Stimulated activated CD4-positive, alpha-beta T cell treated with anti-CD3 and anti-CD28 coated beads, Interleukin-4, amount 100 ng/mL, for 24 hours (primary cell): ENCODE measurements at regions not wholly inside any gene's neighbourhood (a gene's known extent, or its start where the extent isn't known, plus 50 kb on each side); places are given as distances from the start of the nearest gene placed in this dataset.
A peak's percentile ranks its signal among the peaks of the same experiment; 100 is the strongest.

ENCODE experiments used
- DNase-seq: peaks from one replicate; pipeline ENCODE4 v3.0.0-alpha.2; 2020

DNA sequence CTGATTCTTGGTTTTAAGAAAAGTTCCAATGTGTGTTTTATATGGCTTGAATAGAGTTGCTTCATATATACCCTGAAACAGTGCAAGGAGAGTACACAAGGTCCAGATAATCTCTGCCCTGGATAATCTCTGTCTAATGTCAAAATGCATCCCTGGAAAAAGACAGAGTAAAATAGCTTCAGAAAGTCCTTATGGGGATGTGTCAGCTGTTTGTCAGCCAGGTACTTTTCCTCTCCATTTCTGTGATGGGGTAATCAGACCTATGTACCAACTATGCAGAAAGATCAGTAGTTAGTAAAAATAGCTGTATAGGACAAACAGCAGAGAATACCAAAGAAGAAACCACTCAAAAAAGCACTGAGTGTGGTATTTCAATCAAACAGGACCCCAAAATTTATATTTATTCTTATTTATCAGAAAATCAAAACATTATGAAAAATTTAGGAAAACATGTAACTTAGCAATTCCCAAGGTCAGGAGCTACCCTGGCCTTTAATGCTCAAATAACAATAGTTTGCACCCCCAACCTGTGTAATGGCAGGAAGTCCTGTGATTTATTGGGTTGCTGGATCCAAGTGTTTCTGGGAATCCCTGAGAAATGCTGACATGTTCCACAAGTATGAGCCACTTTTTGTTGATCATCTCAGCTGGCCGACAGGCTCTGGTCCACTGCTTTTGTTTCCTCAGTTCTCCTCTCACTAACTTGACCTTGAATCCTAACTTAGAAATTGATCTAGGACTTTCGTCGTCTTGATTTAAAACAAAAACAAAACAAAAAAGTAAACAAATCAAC, 69.6 kb downstream of the MDH1 start:
- DNase-seq, result no peak

DNA sequence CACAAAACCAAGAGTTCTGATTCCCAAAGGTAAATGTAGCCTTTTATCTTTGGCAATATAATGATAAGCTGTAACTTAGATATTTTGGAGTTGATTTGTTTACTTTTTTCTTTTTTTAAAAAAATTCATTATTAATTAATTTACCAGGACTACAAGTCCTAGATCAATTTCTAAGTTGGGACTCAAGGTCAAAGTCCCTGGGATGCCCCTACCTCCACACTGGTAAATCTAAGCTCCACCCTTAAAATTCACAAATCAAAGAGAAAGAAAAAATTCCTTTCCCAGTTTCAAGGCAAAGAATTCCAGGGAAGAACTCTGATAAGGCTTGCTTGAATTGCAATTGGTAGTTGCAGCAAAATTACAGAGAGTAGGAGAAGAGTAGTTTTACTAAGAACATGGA, 71.3 kb downstream of the MDH1 start:
- no peak for DNase-seq

DNA sequence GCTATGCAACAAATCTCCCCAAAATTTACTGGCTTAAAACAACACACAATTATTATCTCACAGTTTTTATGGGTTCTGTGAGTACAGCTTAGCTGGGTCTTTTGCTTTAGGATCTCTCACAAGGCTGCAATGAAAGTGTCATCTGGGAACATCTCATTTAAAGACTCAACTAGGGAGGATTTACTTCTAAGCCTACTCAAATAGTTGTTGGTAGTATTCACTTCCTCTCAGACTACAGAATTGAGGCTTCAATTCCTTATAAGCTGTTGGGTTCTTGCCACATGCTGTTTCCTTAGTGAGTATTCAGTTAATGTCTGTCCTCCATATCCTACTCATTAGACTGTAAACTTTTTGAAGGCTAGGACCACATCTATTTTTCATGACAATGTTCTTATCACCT, 72.3 kb downstream of the MDH1 start:
- no peak for DNase-seq

- DNase-seq, result no peak
Observed at GRCh38 chr2:63662028-63662804, 73.5 kb downstream of the MDH1 start.

GRCh38 chr2:63663013-63663864, 74.5 kb downstream of the MDH1 start:
- no peak for DNase-seq

- no peak for DNase-seq
Observed at GRCh38 chr2:63665091-63665490, 76.3 kb downstream of the MDH1 start.

DNA sequence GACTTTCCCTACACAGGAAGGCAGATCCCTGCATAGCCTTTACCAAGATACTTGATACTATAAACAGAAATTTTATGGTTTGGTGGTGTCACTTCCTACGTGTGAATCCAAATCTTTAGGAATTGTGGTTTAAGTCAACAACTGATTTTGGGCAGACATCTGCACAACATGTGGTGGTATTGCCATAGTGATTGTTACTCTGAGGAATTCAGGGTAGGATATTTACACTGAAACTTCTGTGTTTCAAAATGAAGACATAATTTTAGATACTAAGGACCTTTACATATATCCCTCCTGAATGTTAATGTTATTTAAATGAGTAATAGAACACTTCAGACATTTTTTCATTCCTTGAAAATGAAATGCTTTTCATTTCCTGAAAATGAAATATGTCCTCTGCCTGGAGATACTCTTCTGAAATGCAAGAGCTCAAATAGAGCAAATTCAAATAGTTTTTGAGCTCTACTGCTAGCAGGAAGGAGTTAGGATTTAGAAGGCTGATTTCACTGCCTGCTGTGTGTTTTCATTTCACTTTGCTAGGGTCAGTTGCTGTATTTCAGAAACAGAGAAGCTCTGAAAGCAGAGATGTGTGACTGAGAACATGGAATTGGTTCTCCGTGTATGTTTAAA, 77.2 kb downstream of the MDH1 start:
- no peak for DNase-seq

- no peak for DNase-seq
Observed at GRCh38 chr2:63667132-63667700, 78.5 kb downstream of the MDH1 start.

DNA sequence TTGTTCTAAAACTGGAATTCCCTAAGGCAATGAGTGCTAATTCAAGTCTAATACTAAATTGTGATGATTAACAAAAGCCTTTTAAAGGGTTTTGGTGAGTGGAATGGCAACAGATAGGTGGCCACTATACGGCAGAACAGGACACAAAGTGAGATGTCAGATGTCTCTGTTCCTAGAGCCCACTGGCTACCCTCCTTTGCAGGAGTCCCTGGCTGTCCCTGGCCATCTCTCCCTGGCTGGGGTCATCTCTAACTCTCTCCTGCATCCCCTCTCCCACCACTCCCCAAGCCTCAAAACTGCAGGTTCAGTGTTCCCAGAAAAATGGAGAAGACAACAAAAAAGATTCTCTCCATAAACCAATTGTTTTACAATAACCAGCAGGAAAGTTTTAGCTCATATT, 79.2 kb downstream of the MDH1 start:
- DNase-seq, result no peak

DNA sequence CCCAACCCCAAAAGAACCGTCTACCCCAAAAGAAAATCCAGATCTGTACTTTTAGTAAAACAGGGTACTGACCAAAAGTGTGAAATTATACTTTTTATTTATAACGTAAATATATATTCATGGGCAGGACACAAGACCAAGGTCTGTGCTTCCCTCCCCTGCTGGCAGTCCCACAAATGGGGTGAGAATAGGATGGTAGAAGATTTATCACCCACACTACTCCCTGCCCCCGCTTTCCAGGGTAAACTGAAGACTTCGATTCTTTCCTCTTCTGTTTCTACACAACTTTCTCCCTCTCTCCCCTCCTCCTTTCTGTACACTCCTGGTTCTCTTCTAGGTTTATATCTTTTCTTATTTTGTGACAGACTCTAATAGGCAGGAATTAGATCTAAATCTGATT, 79.7 kb downstream of the MDH1 start:
- DNase-seq, result no peak

- DNase-seq, result no peak
Observed at GRCh38 chr2:63669596-63669995, 80.8 kb downstream of the MDH1 start.

DNA sequence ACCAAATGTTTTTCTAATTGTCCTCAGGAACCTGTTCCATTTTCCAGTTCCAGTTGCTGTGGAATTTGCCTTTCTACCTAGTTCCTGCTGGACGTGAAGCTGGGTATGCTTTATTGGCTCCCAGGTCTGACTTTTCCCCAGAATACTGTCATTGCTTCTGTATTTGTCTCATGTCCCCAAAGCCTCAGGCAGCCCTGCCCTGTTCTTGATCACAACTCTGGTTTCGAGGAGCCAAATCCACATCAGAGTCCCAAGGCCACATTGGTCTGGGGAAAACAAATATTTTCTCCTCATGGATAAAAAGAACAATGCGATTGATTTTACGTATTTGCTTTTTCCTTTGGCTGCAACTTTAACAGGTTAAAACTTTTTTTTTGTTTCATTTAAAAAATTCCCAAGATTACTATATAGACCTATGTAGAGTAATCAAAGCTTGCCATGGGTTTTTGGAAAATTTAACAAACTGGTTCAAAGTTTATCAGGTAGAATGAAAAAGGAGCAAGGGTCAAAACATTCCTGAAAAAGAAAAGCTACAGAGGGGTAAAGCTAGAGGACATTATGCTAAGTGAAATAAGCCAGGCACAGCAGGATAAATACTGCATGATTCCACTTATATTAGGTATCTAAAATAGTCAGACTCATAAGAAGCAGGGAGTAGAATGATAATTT, 85.2 kb downstream of the MDH1 start:
- no peak for DNase-seq

DNA sequence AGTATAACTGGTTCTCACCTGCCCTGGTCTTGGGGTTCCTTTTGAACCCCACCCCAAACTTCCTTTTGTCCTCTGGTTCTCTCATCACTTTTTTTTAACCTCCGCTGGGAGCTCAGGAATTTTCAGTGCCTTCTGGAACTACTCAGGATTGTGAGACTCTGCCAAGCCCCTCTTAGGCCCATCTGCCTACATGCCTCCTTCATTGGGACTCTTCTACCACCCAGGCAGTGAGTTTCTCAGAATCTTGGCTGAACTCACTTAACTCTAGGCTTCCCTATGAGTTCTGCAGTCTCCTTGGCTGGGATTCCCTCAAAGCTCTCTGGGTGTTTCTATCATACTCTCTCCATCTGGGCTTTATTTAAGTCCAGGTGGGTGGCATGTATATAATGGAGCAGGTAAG, 86.3 kb downstream of the MDH1 start:
- no peak for DNase-seq

GRCh38 chr2:63676135-63676534, 87.4 kb downstream of the MDH1 start:
- DNase-seq, result no peak

DNA sequence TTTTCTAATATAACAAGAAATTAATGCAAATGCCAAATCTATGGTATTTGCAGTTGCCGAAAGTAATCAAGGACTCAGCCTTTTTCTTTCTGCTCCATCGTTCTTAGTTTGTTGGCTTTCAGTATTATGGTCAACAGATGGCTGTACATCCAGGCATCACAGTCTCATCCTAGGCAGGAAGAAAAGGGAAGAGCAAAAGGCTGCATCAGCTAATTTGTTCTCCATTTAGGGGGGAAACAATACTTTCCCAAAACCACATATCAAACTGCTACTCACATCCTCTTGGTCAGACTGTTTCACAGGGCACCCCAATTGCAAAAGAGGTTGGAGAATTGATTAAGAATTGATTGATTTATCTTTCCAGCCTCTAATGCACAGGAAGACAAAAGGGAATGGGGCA, 89.3 kb downstream of the MDH1 start:
- DNase-seq, result no peak

GRCh38 chr2:63678551-63678950, 89.8 kb downstream of the MDH1 start:
- no peak for DNase-seq

- no peak for DNase-seq
Observed at GRCh38 chr2:63679252-63679855, 90.6 kb downstream of the MDH1 start.

GRCh38 chr2:63680455-63680854, 91.7 kb downstream of the MDH1 start:
- DNase-seq, result no peak

- DNase-seq, result no peak
Observed at GRCh38 chr2:63681896-63682295, 93.1 kb downstream of the MDH1 start.

- peak; percentile 19 for DNase-seq
Observed at GRCh38 chr2:63692002-63692606, 103.3 kb downstream of the MDH1 start.

GRCh38 chr2:63695583-63695982, 106.8 kb downstream of the MDH1 start:
- DNase-seq, result no peak
